Gastroesophageal sphincter (tissue), 3 donors: ENCODE measurements at regions not wholly inside any gene's neighbourhood (a gene's known extent, or its start where the extent isn't known, plus 50 kb on each side); places are given as distances from the start of the nearest gene placed in this dataset.

ENCODE experiments used
- POLR2A ChIP-seq, 2 donors: fragments of 450-650 bp; IDR thresholded peaks; one replicate each; pipeline ENCODE4 v1.6.1; 2017; ENCODE audit warnings: antibody characterized with exemption in 2 of 2, mild to moderate bottlenecking in 2 of 2, moderate library complexity in 1 of 2
- TF ChIP-seq, protein P1 (sequence below), 4 experiments: fragments of 200-600 bp in 2 of 4; fragments of 450-650 bp in 2 of 4; sonication (generic) in 1 of 4; IDR thresholded peaks; one replicate each; pipeline ENCODE4 v1.5.1; 2017 to 2019; ENCODE audit warnings: antibody characterized with exemption in 4 of 4, mild to moderate bottlenecking in 2 of 4, moderate library complexity in 2 of 4

DNA sequence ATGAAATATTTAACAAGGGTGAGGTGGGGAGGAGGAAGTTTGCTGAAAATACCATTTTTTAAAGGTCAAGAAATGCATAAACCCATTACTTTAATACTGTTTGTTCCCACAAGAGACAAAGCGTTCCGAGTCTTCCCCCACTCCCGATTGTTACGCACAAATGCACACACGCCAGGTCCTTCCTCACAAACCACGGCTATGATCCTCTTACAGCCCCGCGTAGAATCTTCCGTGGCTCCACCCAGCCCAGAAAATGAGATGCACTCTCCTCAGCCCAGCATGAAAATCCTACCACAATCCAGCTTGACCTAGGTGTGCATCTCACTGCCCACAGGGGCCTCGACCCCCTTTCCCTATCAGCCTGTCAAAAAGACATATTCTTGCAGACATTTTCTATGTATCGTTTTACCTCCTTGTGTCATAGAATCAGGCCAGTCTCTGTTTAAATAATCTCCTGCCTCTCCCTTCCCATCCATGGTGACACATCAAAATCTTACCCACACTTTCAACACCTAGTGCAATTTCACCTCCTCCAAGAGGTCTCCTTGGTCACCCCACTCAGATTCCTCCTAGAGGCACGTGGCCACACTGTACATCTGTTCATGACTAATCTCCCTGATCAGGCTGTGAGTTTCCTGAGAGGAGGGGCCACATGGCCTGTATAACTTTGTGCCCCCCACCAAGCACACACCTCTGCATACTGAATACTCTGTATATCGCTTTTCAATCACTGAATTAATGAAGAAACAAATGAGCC, 491.0 kb upstream of the KLHL29 start:
- TF ChIP-seq POLR2A (IDR thresholded peaks at IDR 0.05), result no peak
- TF ChIP-seq, protein P1, sequence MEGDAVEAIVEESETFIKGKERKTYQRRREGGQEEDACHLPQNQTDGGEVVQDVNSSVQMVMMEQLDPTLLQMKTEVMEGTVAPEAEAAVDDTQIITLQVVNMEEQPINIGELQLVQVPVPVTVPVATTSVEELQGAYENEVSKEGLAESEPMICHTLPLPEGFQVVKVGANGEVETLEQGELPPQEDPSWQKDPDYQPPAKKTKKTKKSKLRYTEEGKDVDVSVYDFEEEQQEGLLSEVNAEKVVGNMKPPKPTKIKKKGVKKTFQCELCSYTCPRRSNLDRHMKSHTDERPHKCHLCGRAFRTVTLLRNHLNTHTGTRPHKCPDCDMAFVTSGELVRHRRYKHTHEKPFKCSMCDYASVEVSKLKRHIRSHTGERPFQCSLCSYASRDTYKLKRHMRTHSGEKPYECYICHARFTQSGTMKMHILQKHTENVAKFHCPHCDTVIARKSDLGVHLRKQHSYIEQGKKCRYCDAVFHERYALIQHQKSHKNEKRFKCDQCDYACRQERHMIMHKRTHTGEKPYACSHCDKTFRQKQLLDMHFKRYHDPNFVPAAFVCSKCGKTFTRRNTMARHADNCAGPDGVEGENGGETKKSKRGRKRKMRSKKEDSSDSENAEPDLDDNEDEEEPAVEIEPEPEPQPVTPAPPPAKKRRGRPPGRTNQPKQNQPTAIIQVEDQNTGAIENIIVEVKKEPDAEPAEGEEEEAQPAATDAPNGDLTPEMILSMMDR (IDR thresholded peaks at IDR 0.05), result no peak
